Heart right ventricle (tissue), 16 donors: ENCODE measurements at regions not wholly inside any gene's neighbourhood (a gene's known extent, or its start where the extent isn't known, plus 50 kb on each side); places are given as distances from the start of the nearest gene placed in this dataset.

Source experiments
- ATAC-seq, 8 donors: fragments of 200-7000 bp; cut with Tn5 transposase; one replicate each; pipeline ENCODE4 v1.9.1; 2020; ENCODE audit warnings: mild to moderate bottlenecking in 8 of 8, moderate library complexity in 8 of 8, moderate number of reproducible peaks in 1 of 8
- DNase-seq, 2 donors: peaks; one replicate each; pipeline ENCODE4 v3.0.0-alpha.2; 2020
- H3K27ac ChIP-seq, 10 donors: fragments of 200-600 bp; sonication (generic) in 2 of 10; one replicate each; pipeline versions ENCODE4 v1.5.0 to v1.8.0; 2020 to 2022; ENCODE audit warnings: mild to moderate bottlenecking in 3 of 10
- H3K27me3 ChIP-seq, 7 donors: fragments of 200-600 bp; one replicate each; pipeline ENCODE4 v1.8.0; 2021 to 2022; ENCODE audit warnings: mild to moderate bottlenecking in 2 of 7
- H3K36me3 ChIP-seq, 9 donors: fragments of 200-600 bp; sonication (generic) in 1 of 9; one replicate each; pipeline versions ENCODE4 v1.5.0 to v1.8.0; 2020 to 2022; ENCODE audit warnings: mild to moderate bottlenecking in 2 of 9
- H3K4me1 ChIP-seq, 9 donors: fragments of 200-600 bp; sonication (generic) in 1 of 9; one replicate each; pipeline versions ENCODE4 v1.5.0 to v1.8.0; 2020 to 2022; ENCODE audit warnings: mild to moderate bottlenecking in 4 of 9
- H3K4me3 ChIP-seq, 10 donors: fragments of 200-600 bp; sonication (generic) in 2 of 10; one replicate each; pipeline versions ENCODE4 v1.5.0 to v1.8.0; 2020 to 2022; ENCODE audit warnings: mild to moderate bottlenecking in 7 of 10, moderate library complexity in 2 of 10
- H3K9me3 ChIP-seq, 11 donors: fragments of 200-600 bp in 10 of 11; sonication (generic) in 2 of 11; one replicate each; pipeline versions ENCODE4 v1.5.0 to v1.8.0; 2013 to 2022; ENCODE audit warnings: mild to moderate bottlenecking in 2 of 11, control low read depth in 1 of 11, moderate library complexity in 1 of 11
- CTCF ChIP-seq, 9 donors: fragments of 200-600 bp; sonication (generic) in 2 of 9; IDR thresholded peaks; one replicate each; pipeline versions ENCODE4 v1.5.0 to v1.8.0; 2021 to 2022; ENCODE audit warnings: antibody characterized with exemption in 9 of 9, mild to moderate bottlenecking in 5 of 9, moderate library complexity in 1 of 9
- WGBS, 2 donors: extraction: QIAGEN DNeasy Blood & Tissue Kit; methylation state at CpG; one replicate each; pipeline ENCODE4 v1.1.7; 2013; ENCODE audit warnings: inconsistent platforms in 1 of 2; 5-methylcytosine and 5-hydroxymethylcytosine counted together
- intact Hi-C, 10 donors: fragments of 100-400 bp; cut with DNase I; formaldehyde crosslinking; loops; one replicate each; pipeline versions ENCODE4 v1.11.1 to v1.14.2; 2022
- donor health status: Arrhythmogenic right ventricular cardiomyopathy.
- donor health status: ischemic (EF 13 %, LVEDD 7.1; RV severe dilation, severe dysfunction).
- donor health status: healthy with polysubstance abuse.
- donor health status: DM: no; HTN: yes; CAD: no.
- donor health status: DM: no; HTN: no; CAD: no.
- donor health status: ischemic (EF 25% LVEDD 6.9; RV normal size, moderate dysfunction).
- donor health status: ischemic (EF 25% LVEDD 5.7; RV mildly dilated, moderate dysfunction).
- donor health status: healthy.
- donor health status: DM: yes; HTN: yes; CAD: no.
- donor health status: Ischemic cardiomyopathy.
- donor health status: ischemic (EF 35%, LVEDD 5.7; RV mildly dilated, moderate dysfunction).
- donor health status: nonischemic (EF 11% LVEDD 7.7; RV severe dilation, severe dysfunction).
- donor health status: DM: yes; HTN: yes; CAD: no.
- donor health status: PGD.
- donor health status: ischemic (EF 29% LVEDD 5.4; RV normal size, mild dysfunction).
- donor health status: nonischemic (EF 23%, LVEDD 6.1; RV moderate dilation, normal function).

- intact Hi-C loops = no loop called here
- TF ChIP-seq CTCF (IDR thresholded peaks at IDR 0.05) = no peak
- H3K4me3 ChIP-seq = no peak overlapping the region
These were observed 53.7 kb upstream of the ATP11B start for GRCh38 chr3:182739619-182740018.

GRCh38 chr3:182740710-182741109 lies 52.6 kb upstream of the ATP11B start:
- H3K27me3 ChIP-seq = peaks cover 0 to 29% (median 6%) of the 10 kb centered on the region in 7 donors
- intact Hi-C loops = no loop called here
- DNase-seq (no peak), ATAC-seq (no peak)
- no peak overlapping the region for H3K27ac ChIP-seq
- 66 to 67% methylated on average over 6 of the region's 6 CpGs for WGBS, 2 donors
- no peaks in the 10 kb centered on the region for H3K9me3 ChIP-seq
- TF ChIP-seq CTCF (IDR thresholded peaks at IDR 0.05) = no peak
- H3K36me3 ChIP-seq = no peaks in the 10 kb centered on the region
- H3K4me1 ChIP-seq = no peaks in the 10 kb centered on the region
- no peak overlapping the region for H3K4me3 ChIP-seq

More at GRCh38 chr3:182739619-182740018, 53.7 kb upstream of the ATP11B start:
- no peaks in the 10 kb centered on the region for H3K36me3 ChIP-seq
- H3K9me3 ChIP-seq = no peaks in the 10 kb centered on the region
- no peak overlapping the region for H3K27ac ChIP-seq
- 29 to 35% methylated on average over 3 of the region's 3 CpGs for WGBS, 2 donors
- DNase-seq = no peak
- H3K4me1 ChIP-seq = no peaks in the 10 kb centered on the region
- no peak for ATAC-seq
- H3K27me3 ChIP-seq = peaks cover 0 to 32% (median 6%) of the 10 kb centered on the region in 7 donors

GRCh38 chr3:182741214-182741613 lies 52.1 kb upstream of the ATP11B start:
- Histone ChIP-seq H3K4me1 (no peaks in the 10 kb centered on the region), H3K27me3 (peaks cover 0 to 29% (median 6%) of the 10 kb centered on the region in 7 donors), H3K9me3 (no peaks in the 10 kb centered on the region), H3K27ac (no peak overlapping the region), H3K4me3 (no peak overlapping the region), H3K36me3 (no peaks in the 10 kb centered on the region)
- WGBS, 2 donors = 95 to 96% methylated on average over 3 of the region's 3 CpGs
- ATAC-seq (no peak), DNase-seq (no peak)
- TF ChIP-seq CTCF (IDR thresholded peaks at IDR 0.05) = no peak
- intact Hi-C loops = no loop called here
